Prostate gland (tissue), 2 donors: ENCODE measurements at regions not wholly inside any gene's neighbourhood (a gene's known extent, or its start where the extent isn't known, plus 50 kb on each side); places are given as distances from the start of the nearest gene placed in this dataset.

Source experiments
- CTCF ChIP-seq, 4 experiments: fragments of 200-600 bp in 2 of 4; fragments of 450-650 bp in 2 of 4; sonication (generic) in 2 of 4; IDR thresholded peaks; 1 replicate in 3 of 4; 2 replicates in 1 of 4; pipeline ENCODE4 v1.5.1; 2016 to 2019; ENCODE audit warnings: antibody characterized with exemption in 4 of 4, mild to moderate bottlenecking in 2 of 4, moderate library complexity in 2 of 4
- POLR2A ChIP-seq: fragments of 450-650 bp; IDR thresholded peaks from one replicate; pipeline ENCODE4 v1.6.1; 2016; ENCODE audit warnings: antibody characterized with exemption, mild to moderate bottlenecking
- POLR2AphosphoS5 ChIP-seq: sonication (generic); formaldehyde crosslinking; IDR thresholded peaks from one replicate; pipeline ENCODE4 v1.6.1; 2017; ENCODE audit warnings: antibody characterized with exemption

- TF ChIP-seq CTCF (IDR thresholded peaks at IDR 0.05), result no peak
- no peak for TF ChIP-seq POLR2AphosphoS5
- TF ChIP-seq POLR2A, result no peak
Measured at GRCh38 chr4:117137145-117137544, 51.8 kb upstream of the TRAM1L1 start.
